Neural progenitor cell (in vitro differentiated cells): ENCODE measurements at regions not wholly inside any gene's neighbourhood (a gene's known extent, or its start where the extent isn't known, plus 50 kb on each side); places are given as distances from the start of the nearest gene placed in this dataset.

ENCODE experiments used
- EZH2 ChIP-seq: fragments of 200-600 bp; sonication (generic); IDR thresholded peaks from 2 replicates; pipeline ENCODE4 v1.6.1; 2017; ENCODE audit warnings: antibody characterized with exemption, mild to moderate bottlenecking, moderate library complexity
- EZH2phosphoT487 ChIP-seq: fragments of 200-600 bp; sonication (generic); IDR thresholded peaks from 2 replicates; pipeline ENCODE4 v1.6.1; 2017; ENCODE audit warnings: antibody characterized with exemption
- TF ChIP-seq, protein P1 (sequence below): fragments of 200-600 bp; sonication (generic); IDR thresholded peaks from 2 replicates; pipeline ENCODE4 v1.5.1; 2017; ENCODE audit warnings: antibody characterized with exemption, mild to moderate bottlenecking

DNA sequence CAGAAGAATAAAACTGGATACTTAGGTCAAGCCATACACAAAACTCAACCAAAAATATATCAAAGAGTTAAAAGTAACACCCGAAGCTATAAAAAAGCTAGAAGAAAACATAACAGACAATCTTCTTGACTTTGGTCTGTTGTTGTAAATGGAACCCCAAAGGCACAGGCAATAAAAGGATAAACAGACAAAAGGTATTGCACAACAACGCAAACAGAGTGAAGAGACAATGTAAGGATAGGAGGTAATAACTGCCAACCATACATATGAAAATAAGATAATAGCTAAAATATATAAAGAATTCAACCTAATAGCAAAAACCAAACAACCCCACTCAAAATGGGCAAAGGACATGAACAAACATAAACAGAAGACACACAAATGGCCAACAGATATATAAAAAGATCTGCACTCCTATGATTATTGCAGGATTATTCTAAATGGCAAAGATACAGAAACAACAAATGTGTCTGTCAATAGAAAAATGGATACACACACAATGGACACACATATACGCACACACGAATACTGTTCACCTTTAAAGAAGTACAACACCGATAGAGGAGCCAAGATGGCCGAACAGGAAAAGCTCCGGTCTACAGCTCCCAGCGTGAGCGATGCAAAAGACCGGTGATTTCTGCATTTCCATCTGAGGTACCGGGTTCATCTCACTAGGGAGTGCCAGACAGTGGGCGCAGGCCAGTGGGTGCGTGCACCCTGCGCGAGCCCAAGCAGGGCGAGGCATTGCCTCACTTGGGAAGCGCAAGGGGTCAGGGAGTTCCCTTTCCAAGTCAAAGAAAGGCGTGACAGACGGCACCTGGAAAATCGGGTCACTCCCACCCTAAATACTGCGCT lies 1137.1 kb downstream of the FSCB start:
- TF ChIP-seq, protein P1, sequence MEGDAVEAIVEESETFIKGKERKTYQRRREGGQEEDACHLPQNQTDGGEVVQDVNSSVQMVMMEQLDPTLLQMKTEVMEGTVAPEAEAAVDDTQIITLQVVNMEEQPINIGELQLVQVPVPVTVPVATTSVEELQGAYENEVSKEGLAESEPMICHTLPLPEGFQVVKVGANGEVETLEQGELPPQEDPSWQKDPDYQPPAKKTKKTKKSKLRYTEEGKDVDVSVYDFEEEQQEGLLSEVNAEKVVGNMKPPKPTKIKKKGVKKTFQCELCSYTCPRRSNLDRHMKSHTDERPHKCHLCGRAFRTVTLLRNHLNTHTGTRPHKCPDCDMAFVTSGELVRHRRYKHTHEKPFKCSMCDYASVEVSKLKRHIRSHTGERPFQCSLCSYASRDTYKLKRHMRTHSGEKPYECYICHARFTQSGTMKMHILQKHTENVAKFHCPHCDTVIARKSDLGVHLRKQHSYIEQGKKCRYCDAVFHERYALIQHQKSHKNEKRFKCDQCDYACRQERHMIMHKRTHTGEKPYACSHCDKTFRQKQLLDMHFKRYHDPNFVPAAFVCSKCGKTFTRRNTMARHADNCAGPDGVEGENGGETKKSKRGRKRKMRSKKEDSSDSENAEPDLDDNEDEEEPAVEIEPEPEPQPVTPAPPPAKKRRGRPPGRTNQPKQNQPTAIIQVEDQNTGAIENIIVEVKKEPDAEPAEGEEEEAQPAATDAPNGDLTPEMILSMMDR: no peak
- TF ChIP-seq EZH2phosphoT487: no peak
- no peak for TF ChIP-seq EZH2
